GM12864 (cell line): ENCODE measurements at regions not wholly inside any gene's neighbourhood (a gene's known extent, or its start where the extent isn't known, plus 50 kb on each side); places are given as distances from the start of the nearest gene placed in this dataset.

Experiments
- DNase-seq: peaks from one replicate; pipeline ENCODE4 v3.0.0-alpha.2; 2011; ENCODE audit warnings: low read depth
- H3K4me3 ChIP-seq: 2 replicates; pipeline ENCODE4 v1.5.1; 2011; ENCODE audit warnings: mild to moderate bottlenecking, low read depth, low read length, control low read depth
- TF ChIP-seq, protein P1 (sequence below): IDR thresholded peaks from 2 replicates; pipeline ENCODE4 v1.5.1; 2011; ENCODE audit warnings: low read depth, mild to moderate bottlenecking, moderate library complexity, low read length, control low read depth, inconsistent platforms; ENCODE audit errors: missing control alignments

DNA sequence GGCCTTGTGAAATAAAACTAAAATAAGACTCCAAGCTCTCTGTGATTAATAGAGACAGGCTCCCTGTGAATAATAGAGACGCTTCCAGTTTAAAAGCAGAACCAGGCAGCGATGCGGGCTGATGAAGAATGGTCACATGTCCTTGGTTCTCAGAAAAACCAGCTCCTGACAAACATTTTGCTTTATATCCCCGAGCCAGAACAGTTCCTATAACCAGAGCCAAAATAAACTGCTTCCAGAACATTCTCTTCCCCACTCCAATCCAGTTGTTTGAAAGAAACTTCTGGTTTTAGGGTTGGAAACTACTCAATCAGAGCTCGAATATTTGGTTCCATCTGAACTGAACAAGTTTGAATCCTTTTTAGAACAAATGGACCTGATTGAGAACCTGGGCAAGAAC is 213.7 kb downstream of the TSN start:
- TF ChIP-seq, protein P1, sequence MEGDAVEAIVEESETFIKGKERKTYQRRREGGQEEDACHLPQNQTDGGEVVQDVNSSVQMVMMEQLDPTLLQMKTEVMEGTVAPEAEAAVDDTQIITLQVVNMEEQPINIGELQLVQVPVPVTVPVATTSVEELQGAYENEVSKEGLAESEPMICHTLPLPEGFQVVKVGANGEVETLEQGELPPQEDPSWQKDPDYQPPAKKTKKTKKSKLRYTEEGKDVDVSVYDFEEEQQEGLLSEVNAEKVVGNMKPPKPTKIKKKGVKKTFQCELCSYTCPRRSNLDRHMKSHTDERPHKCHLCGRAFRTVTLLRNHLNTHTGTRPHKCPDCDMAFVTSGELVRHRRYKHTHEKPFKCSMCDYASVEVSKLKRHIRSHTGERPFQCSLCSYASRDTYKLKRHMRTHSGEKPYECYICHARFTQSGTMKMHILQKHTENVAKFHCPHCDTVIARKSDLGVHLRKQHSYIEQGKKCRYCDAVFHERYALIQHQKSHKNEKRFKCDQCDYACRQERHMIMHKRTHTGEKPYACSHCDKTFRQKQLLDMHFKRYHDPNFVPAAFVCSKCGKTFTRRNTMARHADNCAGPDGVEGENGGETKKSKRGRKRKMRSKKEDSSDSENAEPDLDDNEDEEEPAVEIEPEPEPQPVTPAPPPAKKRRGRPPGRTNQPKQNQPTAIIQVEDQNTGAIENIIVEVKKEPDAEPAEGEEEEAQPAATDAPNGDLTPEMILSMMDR: no peak
- no peak for DNase-seq
- no peak overlapping the region for H3K4me3 ChIP-seq

DNA sequence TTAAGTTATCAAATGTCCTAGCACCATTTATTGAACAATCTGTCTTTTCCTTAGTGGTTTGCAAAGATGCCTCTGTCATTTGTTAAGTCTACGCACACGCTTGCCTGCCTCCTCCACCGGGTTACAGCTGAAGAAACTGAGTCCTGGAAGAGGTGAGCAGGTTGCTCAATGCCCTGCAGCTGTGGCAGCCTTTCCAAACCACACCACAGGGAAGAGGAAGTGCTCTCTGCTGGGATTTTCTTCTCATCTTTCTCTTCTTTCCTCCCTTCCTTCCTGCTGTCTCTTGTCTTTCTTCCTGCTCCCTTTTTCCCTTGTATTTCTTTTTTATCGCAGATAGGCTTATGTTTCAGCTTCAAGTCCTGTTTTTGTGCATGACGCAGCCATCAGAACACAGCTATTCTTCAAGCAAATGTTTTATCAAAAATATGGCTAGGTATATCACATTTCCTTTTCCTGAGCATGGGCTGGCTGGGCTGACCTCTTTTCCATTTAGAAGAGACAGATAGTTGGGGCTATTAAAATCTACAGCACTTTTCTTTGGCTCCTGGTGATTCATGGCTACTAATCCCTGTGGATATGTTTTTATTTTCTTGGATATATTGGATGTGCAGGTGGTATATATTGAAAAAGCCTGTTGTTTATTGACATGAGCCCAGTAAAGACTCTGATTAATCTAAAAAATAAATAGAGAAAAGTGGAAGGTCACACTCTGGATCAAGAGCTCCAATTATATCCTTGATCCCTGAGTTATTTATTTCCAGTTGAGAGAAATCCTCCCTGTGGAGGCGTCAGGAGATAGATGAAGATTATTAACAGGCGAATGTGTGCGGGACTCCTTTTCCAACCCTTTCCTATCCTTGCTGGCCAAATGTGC is 214.6 kb downstream of the TSN start:
- TF ChIP-seq, protein P1: no peak
- no peak for DNase-seq
- no peak overlapping the region for H3K4me3 ChIP-seq

DNA sequence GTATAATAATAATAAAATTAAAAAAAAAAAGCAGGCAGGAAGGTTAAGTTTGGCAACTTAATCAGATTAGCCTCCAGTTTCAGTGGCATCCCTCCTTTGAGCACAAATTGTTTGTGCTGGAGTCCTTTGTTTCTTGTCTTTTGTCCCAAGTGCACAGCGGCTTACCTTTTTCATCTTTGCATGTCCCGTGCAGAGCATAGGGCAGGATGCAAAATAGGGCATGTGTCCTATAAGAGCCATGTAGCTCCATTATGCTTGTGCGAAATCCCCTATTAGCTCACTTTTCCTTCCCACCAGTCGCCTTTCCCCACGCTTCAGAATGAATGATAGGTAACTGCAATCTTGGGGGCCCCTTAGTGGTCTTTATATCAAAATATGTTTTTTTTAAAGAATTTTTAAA is 216.8 kb downstream of the TSN start:
- TF ChIP-seq, protein P1: no peak
- no peak for DNase-seq
- H3K4me3 ChIP-seq: no peak overlapping the region

DNA sequence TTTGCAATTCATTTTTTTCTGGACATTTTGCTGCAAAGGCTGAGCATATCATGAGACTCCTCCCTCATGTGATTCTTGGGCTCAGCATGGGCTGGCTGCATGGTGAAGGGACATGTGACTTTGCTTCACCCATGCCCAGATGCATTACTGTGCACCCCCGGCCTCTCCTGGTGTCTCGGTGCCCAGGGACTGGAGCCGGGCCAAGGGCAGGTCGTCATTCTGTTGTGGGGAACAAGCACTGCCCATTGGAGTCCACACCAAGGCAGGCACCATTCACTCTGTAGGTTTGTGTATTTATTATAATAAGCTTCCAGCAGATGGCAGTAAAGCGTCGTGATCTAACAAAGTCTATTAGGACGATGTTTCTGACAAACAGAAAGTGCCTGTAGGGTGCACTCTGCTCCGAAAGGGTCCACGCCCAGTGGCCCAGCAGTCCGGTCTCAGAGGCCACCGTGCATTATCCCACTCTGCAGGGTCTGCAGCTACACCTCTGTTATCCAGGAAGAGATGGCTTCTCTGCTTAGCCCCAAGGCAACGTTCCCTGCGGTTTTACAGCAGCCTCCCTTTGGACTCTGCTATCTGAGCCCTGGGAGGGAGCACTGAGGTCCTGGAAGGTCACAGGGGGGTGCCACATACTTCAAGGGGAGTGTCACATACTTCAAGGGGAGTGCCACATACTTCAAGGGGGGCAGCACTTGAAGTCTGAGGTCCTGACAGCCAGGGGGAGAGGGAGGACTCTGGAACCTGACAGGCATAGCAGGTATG is 219.6 kb downstream of the TSN start:
- no peak overlapping the region for H3K4me3 ChIP-seq
- TF ChIP-seq, protein P1: peak; percentile 62

DNA sequence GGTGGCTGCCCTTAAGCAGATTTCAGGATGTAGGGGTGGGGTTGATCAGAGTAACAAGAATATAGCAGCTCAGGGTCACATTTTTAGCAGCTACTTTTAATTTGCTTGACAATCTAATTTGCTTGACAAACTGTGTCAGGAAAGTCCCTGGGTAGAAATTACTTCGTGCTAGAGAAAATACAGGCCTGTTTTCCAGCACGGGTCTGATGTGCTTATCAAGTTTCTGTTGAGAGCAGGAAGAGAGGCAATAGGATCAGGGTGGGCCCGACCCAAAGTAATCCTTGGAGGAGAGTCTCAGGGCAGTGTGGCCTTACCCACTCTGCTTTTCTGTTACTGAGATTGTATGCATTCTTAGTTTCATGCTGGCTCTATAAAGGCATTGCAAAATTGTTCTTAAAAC is 221.5 kb downstream of the TSN start:
- TF ChIP-seq, protein P1: no peak
- H3K4me3 ChIP-seq: no peak overlapping the region
- DNase-seq: no peak

More for the DNA sequence above, 219.6 kb downstream of the TSN start:
- DNase-seq: peak; percentile 33

DNA sequence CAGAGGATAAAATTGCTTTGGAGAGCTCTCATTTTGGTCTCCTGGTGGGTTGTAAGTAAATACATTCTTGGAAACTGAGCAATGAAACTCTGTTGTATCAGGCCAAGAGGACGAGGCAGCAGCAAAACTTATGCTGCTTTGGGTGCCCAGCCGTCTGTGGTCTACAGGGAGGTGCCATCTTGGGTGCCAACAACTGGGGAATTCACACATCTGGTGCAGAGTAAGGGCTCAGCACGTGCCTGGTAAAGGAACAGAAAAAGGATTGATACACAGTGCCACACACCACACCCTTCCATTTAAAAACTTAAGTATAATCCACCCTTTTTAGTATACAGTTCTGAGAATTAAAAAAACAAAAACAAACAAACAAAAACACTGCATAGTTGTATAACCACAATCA is 221.9 kb downstream of the TSN start:
- TF ChIP-seq, protein P1: no peak
- no peak for DNase-seq
- H3K4me3 ChIP-seq: no peak overlapping the region

DNA sequence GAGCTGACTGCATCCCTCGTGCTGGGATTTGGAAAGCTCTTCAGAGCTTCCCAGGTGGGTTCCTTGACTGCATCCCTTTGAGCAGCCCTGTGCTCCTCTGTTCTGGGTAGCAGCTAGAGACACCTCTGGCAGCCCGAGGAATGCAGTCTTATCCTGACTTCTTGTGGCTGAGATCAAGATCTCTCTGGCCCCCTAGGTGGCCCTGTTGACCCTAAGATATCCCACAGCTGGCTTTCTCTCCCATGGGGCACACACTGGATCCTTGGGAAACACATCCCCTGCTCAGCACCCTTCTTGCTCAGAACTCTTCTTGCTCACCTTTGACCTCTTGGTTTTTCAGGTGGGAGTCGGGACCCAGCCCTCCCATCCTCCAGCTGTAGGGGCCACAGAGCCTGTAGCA is 237.2 kb downstream of the TSN start:
- H3K4me3 ChIP-seq: no peak overlapping the region
- TF ChIP-seq, protein P1: no peak
- no peak for DNase-seq
